ENCODE measurements at regions not wholly inside any gene's neighbourhood (a gene's known extent, or its start where the extent isn't known, plus 50 kb on each side); places are given as distances from the start of the nearest gene placed in this dataset.

DNA sequence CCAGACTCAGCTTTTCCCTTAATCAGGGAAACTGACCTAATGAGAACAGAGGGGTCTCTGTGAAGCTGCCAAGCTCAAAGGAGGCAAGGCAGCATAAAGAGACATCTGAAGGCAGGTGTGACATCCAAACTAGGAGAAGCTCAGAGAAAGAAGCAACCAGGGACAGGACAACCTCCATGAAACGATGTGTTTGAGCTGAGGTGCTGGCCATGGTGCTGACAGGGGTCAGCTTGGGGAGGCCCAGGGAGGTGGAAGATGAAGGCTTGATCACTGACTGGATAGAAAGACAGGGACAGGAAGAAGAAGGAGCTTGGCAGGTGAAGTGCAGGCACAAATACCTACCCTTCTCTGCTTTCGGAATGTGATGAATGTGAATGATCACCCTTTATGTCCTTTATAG is 179.5 kb upstream of the NSMCE3 start:
- TF ChIP-seq, protein P1, sequence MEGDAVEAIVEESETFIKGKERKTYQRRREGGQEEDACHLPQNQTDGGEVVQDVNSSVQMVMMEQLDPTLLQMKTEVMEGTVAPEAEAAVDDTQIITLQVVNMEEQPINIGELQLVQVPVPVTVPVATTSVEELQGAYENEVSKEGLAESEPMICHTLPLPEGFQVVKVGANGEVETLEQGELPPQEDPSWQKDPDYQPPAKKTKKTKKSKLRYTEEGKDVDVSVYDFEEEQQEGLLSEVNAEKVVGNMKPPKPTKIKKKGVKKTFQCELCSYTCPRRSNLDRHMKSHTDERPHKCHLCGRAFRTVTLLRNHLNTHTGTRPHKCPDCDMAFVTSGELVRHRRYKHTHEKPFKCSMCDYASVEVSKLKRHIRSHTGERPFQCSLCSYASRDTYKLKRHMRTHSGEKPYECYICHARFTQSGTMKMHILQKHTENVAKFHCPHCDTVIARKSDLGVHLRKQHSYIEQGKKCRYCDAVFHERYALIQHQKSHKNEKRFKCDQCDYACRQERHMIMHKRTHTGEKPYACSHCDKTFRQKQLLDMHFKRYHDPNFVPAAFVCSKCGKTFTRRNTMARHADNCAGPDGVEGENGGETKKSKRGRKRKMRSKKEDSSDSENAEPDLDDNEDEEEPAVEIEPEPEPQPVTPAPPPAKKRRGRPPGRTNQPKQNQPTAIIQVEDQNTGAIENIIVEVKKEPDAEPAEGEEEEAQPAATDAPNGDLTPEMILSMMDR (IDR thresholded peaks at IDR 0.05) = no peak
- no peak for TF ChIP-seq EP300 (IDR thresholded peaks at IDR 0.05)

Measured in ovary (tissue), 3 donors.